ENCODE measurements at regions not wholly inside any gene's neighbourhood (a gene's known extent, or its start where the extent isn't known, plus 50 kb on each side); places are given as distances from the start of the nearest gene placed in this dataset.
"Not testable (repeated sequence)": the region's sequence is repeated elsewhere in the genome, so short reads cannot be mapped to it uniquely, and the experiment has no call there.

- DNase-seq = no peak
Observed at GRCh38 chr7:98778421-98778820, 91.4 kb downstream of the TMEM130 start.

- no peak for DNase-seq
Observed at GRCh38 chr7:98779800-98780587, 89.8 kb downstream of the TMEM130 start.

- no peak for DNase-seq
Observed at GRCh38 chr7:98784216-98784785, 85.5 kb downstream of the TMEM130 start.

GRCh38 chr7:98785929-98786571, 83.8 kb downstream of the TMEM130 start:
- DNase-seq = no peak

GRCh38 chr7:98788966-98789365, 80.8 kb downstream of the TMEM130 start:
- DNase-seq = no peak

- DNase-seq = not testable (repeated sequence)
Observed at GRCh38 chr7:98794453-98794852, 75.4 kb downstream of the TMEM130 start.

GRCh38 chr7:98795741-98796493, 73.9 kb downstream of the TMEM130 start:
- DNase-seq = no peak

Data from KG1 (cell line).